ENCODE measurements at regions not wholly inside any gene's neighbourhood (a gene's known extent, or its start where the extent isn't known, plus 50 kb on each side); places are given as distances from the start of the nearest gene placed in this dataset.

DNA sequence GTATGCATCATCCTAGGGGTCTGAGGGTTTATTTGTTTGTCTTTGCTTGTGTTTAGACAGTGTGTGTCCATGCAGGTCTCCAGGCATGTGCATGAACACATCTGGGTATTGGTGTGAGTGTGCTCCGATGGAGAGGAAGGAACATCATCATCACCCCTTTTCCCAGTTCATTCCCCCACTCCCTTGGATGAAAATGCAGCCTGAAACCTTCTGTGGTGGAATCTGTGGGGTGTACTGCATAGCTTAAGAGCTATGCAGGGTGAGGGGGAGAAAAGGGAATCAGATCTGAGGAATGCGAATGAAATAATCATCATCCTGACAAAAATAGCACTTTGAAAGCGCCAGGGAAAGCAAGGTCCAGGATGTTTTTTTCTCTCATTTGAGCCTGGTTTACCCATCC is 520.1 kb downstream of the NTRK3 start (continued):
- TF ChIP-seq, protein P1, sequence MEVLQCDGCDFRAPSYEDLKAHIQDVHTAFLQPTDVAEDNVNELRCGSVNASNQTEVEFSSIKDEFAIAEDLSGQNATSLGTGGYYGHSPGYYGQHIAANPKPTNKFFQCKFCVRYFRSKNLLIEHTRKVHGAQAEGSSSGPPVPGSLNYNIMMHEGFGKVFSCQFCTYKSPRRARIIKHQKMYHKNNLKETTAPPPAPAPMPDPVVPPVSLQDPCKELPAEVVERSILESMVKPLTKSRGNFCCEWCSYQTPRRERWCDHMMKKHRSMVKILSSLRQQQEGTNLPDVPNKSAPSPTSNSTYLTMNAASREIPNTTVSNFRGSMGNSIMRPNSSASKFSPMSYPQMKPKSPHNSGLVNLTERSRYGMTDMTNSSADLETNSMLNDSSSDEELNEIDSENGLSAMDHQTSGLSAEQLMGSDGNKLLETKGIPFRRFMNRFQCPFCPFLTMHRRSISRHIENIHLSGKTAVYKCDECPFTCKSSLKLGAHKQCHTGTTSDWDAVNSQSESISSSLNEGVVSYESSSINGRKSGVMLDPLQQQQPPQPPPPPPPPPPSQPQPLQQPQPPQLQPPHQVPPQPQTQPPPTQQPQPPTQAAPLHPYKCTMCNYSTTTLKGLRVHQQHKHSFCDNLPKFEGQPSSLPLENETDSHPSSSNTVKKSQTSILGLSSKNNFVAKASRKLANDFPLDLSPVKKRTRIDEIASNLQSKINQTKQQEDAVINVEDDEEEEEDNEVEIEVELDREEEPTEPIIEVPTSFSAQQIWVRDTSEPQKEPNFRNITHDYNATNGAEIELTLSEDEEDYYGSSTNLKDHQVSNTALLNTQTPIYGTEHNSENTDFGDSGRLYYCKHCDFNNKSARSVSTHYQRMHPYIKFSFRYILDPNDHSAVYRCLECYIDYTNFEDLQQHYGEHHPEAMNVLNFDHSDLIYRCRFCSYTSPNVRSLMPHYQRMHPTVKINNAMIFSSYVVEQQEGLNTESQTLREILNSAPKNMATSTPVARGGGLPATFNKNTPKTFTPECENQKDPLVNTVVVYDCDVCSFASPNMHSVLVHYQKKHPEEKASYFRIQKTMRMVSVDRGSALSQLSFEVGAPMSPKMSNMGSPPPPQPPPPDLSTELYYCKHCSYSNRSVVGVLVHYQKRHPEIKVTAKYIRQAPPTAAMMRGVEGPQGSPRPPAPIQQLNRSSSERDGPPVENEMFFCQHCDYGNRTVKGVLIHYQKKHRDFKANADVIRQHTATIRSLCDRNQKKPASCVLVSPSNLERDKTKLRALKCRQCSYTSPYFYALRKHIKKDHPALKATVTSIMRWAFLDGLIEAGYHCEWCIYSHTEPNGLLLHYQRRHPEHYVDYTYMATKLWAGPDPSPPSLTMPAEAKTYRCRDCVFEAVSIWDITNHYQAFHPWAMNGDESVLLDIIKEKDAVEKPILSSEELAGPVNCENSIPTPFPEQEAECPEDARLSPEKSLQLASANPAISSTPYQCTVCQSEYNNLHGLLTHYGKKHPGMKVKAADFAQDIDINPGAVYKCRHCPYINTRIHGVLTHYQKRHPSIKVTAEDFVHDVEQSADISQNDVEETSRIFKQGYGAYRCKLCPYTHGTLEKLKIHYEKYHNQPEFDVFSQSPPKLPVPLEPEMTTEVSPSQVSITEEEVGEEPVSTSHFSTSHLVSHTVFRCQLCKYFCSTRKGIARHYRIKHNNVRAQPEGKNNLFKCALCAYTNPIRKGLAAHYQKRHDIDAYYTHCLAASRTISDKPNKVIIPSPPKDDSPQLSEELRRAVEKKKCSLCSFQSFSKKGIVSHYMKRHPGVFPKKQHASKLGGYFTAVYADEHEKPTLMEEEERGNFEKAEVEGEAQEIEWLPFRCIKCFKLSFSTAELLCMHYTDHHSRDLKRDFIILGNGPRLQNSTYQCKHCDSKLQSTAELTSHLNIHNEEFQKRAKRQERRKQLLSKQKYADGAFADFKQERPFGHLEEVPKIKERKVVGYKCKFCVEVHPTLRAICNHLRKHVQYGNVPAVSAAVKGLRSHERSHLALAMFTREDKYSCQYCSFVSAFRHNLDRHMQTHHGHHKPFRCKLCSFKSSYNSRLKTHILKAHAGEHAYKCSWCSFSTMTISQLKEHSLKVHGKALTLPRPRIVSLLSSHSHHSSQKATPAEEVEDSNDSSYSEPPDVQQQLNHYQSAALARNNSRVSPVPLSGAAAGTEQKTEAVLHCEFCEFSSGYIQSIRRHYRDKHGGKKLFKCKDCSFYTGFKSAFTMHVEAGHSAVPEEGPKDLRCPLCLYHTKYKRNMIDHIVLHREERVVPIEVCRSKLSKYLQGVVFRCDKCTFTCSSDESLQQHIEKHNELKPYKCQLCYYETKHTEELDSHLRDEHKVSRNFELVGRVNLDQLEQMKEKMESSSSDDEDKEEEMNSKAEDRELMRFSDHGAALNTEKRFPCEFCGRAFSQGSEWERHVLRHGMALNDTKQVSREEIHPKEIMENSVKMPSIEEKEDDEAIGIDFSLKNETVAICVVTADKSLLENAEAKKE (CRISPR knock-in tag; IDR thresholded peaks at IDR 0.05): no peak
- TF ChIP-seq CREB1 (CRISPR knock-in tag; IDR thresholded peaks at IDR 0.05; ENCODE audit: low read depth): no peak

- Histone ChIP-seq H3K27me3 (ENCODE audit: insufficient read depth) (no peaks in the 10 kb centered on the region), H3K79me2 (replicated peaks; ENCODE audit: insufficient read depth) (no peaks in the 10 kb centered on the region), H3K4me3 (no peak overlapping the region), H2AFZ (no peak overlapping the region; the same call in 1 of the 2 replicates), H3K36me3 (ENCODE audit: insufficient read depth) (no peaks in the 10 kb centered on the region), H3K4me2 (no peak overlapping the region), H4K20me1 (replicated peaks; ENCODE audit: insufficient read depth) (no peaks in the 10 kb centered on the region), H3K4me1 (ENCODE audit: insufficient read depth) (no peaks in the 10 kb centered on the region), H3K9me2 (ENCODE audit: insufficient read depth) (peaks cover 5% of the 10 kb centered on the region; the same call in 1 of the 2 replicates), H3F3A (replicated peaks; ENCODE audit: low read depth) (no peaks in the 10 kb centered on the region), H3K27ac (ENCODE audit: low read depth) (no peak overlapping the region)
- TF ChIP-seq EZH2phosphoT487 (IDR thresholded peaks at IDR 0.05; ENCODE audit: unreplicated experiment): no peak
- TF ChIP-seq EZH2 (IDR thresholded peaks at IDR 0.05; ENCODE audit: low read depth, unreplicated experiment): no peak
- no peak for TF ChIP-seq ETS1 (IDR thresholded peaks at IDR 0.05)
- no peak for TF ChIP-seq POLR2AphosphoS5 (IDR thresholded peaks at IDR 0.05; ENCODE audit: low read depth)
- no peak for TF ChIP-seq NANOG (IDR thresholded peaks at IDR 0.05; ENCODE audit: borderline replicate concordance)
- TF ChIP-seq, protein P2, sequence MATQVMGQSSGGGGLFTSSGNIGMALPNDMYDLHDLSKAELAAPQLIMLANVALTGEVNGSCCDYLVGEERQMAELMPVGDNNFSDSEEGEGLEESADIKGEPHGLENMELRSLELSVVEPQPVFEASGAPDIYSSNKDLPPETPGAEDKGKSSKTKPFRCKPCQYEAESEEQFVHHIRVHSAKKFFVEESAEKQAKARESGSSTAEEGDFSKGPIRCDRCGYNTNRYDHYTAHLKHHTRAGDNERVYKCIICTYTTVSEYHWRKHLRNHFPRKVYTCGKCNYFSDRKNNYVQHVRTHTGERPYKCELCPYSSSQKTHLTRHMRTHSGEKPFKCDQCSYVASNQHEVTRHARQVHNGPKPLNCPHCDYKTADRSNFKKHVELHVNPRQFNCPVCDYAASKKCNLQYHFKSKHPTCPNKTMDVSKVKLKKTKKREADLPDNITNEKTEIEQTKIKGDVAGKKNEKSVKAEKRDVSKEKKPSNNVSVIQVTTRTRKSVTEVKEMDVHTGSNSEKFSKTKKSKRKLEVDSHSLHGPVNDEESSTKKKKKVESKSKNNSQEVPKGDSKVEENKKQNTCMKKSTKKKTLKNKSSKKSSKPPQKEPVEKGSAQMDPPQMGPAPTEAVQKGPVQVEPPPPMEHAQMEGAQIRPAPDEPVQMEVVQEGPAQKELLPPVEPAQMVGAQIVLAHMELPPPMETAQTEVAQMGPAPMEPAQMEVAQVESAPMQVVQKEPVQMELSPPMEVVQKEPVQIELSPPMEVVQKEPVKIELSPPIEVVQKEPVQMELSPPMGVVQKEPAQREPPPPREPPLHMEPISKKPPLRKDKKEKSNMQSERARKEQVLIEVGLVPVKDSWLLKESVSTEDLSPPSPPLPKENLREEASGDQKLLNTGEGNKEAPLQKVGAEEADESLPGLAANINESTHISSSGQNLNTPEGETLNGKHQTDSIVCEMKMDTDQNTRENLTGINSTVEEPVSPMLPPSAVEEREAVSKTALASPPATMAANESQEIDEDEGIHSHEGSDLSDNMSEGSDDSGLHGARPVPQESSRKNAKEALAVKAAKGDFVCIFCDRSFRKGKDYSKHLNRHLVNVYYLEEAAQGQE (IDR thresholded peaks at IDR 0.05; ENCODE audit: unreplicated experiment): no peak
- Mint-ChIP-seq H3K27ac (no peak overlapping the region), H3K27me3 (ENCODE audit: insufficient read depth, low read depth, poor library complexity) (peaks cover 3% of the 10 kb centered on the region), H3K36me3 (ENCODE audit: low read depth) (no peaks in the 10 kb centered on the region), H3K4me1 (no peaks in the 10 kb centered on the region), H3K4me3 (no peak overlapping the region), H3K9me3 (no peaks in the 10 kb centered on the region; the same call in 2 of the 3 replicates)
- DNase-seq (ENCODE audit: low spot score): no peak
- ATAC-seq: no peak
Observed at GRCh38 chr15:87735522-87735921, 521.0 kb downstream of the NTRK3 start.
